ENCODE measurements at regions not wholly inside any gene's neighbourhood (a gene's known extent, or its start where the extent isn't known, plus 50 kb on each side); places are given as distances from the start of the nearest gene placed in this dataset.

- TF ChIP-seq POLR2A (IDR thresholded peaks at IDR 0.05; ENCODE audit: low read depth, low read length) = no peak
- no peak for FAIRE-seq
- no peak for DNase-seq (ENCODE audit: insufficient read length, low spot score)
These were observed 330.3 kb upstream of the CTNNB1 start for GRCh38 chr3:40869013-40869412.

GRCh38 chr3:40869939-40870338 is 329.4 kb upstream of the CTNNB1 start:
- FAIRE-seq (no peak), DNase-seq (ENCODE audit: insufficient read length, low spot score) (no peak)
- no peak for TF ChIP-seq POLR2A (IDR thresholded peaks at IDR 0.05; ENCODE audit: low read depth, low read length)

GRCh38 chr3:40871394-40871793 is 327.9 kb upstream of the CTNNB1 start:
- DNase-seq (ENCODE audit: insufficient read length, low spot score) = no peak
- TF ChIP-seq POLR2A (IDR thresholded peaks at IDR 0.05; ENCODE audit: low read depth, low read length) = no peak
- no peak for FAIRE-seq

GRCh38 chr3:40872258-40872920 is 326.9 kb upstream of the CTNNB1 start:
- FAIRE-seq (no peak), DNase-seq (ENCODE audit: insufficient read length, low spot score) (no peak)
- TF ChIP-seq POLR2A (IDR thresholded peaks at IDR 0.05; ENCODE audit: low read depth, low read length) = no peak

- DNase-seq (ENCODE audit: insufficient read length, low spot score) (no peak), FAIRE-seq (no peak)
- no peak for TF ChIP-seq POLR2A (IDR thresholded peaks at IDR 0.05; ENCODE audit: low read depth, low read length)
These were observed 325.8 kb upstream of the CTNNB1 start for GRCh38 chr3:40873476-40873875.

- DNase-seq (ENCODE audit: insufficient read length, low spot score) (no peak), FAIRE-seq (no peak)
- no peak for TF ChIP-seq POLR2A (IDR thresholded peaks at IDR 0.05; ENCODE audit: low read depth, low read length)
These were observed 325.2 kb upstream of the CTNNB1 start for GRCh38 chr3:40873934-40874699.

- DNase-seq (ENCODE audit: insufficient read length, low spot score) = no peak
- TF ChIP-seq POLR2A (IDR thresholded peaks at IDR 0.05; ENCODE audit: low read depth, low read length) = no peak
- no peak for FAIRE-seq
These were observed 323.7 kb upstream of the CTNNB1 start for GRCh38 chr3:40875581-40875980.

GRCh38 chr3:40876009-40876408 is 323.3 kb upstream of the CTNNB1 start:
- no peak for FAIRE-seq
- DNase-seq (ENCODE audit: insufficient read length, low spot score) = no peak
- TF ChIP-seq POLR2A (IDR thresholded peaks at IDR 0.05; ENCODE audit: low read depth, low read length) = no peak

GRCh38 chr3:40876496-40876895 is 322.8 kb upstream of the CTNNB1 start:
- DNase-seq (ENCODE audit: insufficient read length, low spot score) (no peak), FAIRE-seq (no peak)
- TF ChIP-seq POLR2A (IDR thresholded peaks at IDR 0.05; ENCODE audit: low read depth, low read length) = no peak

GRCh38 chr3:40877631-40878463 is 321.5 kb upstream of the CTNNB1 start:
- no peak for FAIRE-seq
- no peak for TF ChIP-seq POLR2A (IDR thresholded peaks at IDR 0.05; ENCODE audit: low read depth, low read length)
- DNase-seq (ENCODE audit: insufficient read length, low spot score) = no peak

- TF ChIP-seq POLR2A (IDR thresholded peaks at IDR 0.05; ENCODE audit: low read depth, low read length) = no peak
These were observed 320.8 kb upstream of the CTNNB1 start for GRCh38 chr3:40878464-40878905.

GRCh38 chr3:40885430-40885829 is 313.9 kb upstream of the CTNNB1 start:
- FAIRE-seq = no peak

More at GRCh38 chr3:40878464-40878905, 320.8 kb upstream of the CTNNB1 start:
- DNase-seq (ENCODE audit: insufficient read length, low spot score) (no peak), FAIRE-seq (no peak)

GRCh38 chr3:40886660-40887425 is 312.5 kb upstream of the CTNNB1 start:
- DNase-seq (ENCODE audit: insufficient read length, low spot score) (no peak), FAIRE-seq (no peak)
- TF ChIP-seq POLR2A (IDR thresholded peaks at IDR 0.05; ENCODE audit: low read depth, low read length) = no peak

More at GRCh38 chr3:40885430-40885829, 313.9 kb upstream of the CTNNB1 start:
- no peak for DNase-seq (ENCODE audit: insufficient read length, low spot score)
- no peak for TF ChIP-seq POLR2A (IDR thresholded peaks at IDR 0.05; ENCODE audit: low read depth, low read length)
